Colonic mucosa (tissue), 4 donors: ENCODE measurements at regions not wholly inside any gene's neighbourhood (a gene's known extent, or its start where the extent isn't known, plus 50 kb on each side); places are given as distances from the start of the nearest gene placed in this dataset.

Source experiments
- DNase-seq: peaks from one replicate; pipeline ENCODE4 v3.0.0-alpha.2; 2020
- H3K27ac ChIP-seq: fragments of 200-600 bp; one replicate; pipeline ENCODE4 v1.8.0; 2021
- H3K27me3 ChIP-seq: fragments of 200-600 bp; one replicate; pipeline ENCODE4 v1.8.0; 2021
- H3K36me3 ChIP-seq: fragments of 200-600 bp; one replicate; pipeline ENCODE4 v1.8.0; 2021
- H3K4me1 ChIP-seq: fragments of 200-600 bp; one replicate; pipeline ENCODE4 v1.8.0; 2021; ENCODE audit warnings: mild to moderate bottlenecking
- H3K4me3 ChIP-seq: fragments of 200-600 bp; one replicate; pipeline ENCODE4 v1.8.0; 2021
- H3K9ac ChIP-seq, 2 donors: one replicate each; pipeline ENCODE4 v1.7.0; 2013; ENCODE audit warnings: control low read depth in 2 of 2, low read depth in 2 of 2, low read length in 2 of 2
- H3K9me3 ChIP-seq: fragments of 200-600 bp; one replicate; pipeline ENCODE4 v1.8.0; 2021
- intact Hi-C: fragments of 100-400 bp; cut with DNase I; formaldehyde crosslinking; loops from one replicate; pipeline ENCODE4 v1.14.1; 2022
- TF ChIP-seq, protein P1 (sequence below): fragments of 200-600 bp; IDR thresholded peaks from one replicate; pipeline ENCODE4 v1.8.0; 2022; ENCODE audit warnings: antibody characterized with exemption, mild to moderate bottlenecking
- donor health status: healthy.
- donor health status: DM: no; HTN: no; CAD: no.
- donor health status: DM: no; HTN: no; CAD: no.

DNA sequence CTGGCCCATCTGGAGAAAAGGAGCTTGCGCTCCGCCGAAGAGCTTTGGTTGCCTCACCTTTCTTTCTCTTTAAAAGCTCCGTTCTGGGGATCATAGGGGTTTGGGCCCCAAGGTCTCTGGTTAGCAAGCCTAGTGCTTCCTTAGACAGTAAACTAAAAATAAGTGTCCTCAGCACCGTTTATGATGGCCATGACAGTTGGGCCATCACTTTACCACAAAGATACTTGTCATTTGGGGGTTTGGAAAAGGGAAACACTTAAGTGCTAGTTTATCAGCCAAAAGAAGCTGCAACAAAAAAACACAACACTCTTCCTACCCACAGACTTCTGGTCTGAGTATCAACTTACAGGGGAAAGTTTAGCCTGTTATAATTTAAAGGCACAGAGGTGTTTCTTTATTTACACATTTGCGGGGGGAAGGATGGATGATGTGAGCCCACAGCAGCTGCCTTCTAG lies 88.4 kb upstream of the CD44 start:
- Histone ChIP-seq H3K27ac (no peak overlapping the region), H3K36me3 (no peaks in the 10 kb centered on the region), H3K27me3 (no peaks in the 10 kb centered on the region), H3K9ac (no peak overlapping the region), H3K4me3 (no peak overlapping the region), H3K9me3 (no peaks in the 10 kb centered on the region), H3K4me1 (no peaks in the 10 kb centered on the region)
- intact Hi-C loops: no loop called here
- DNase-seq: no peak
- TF ChIP-seq, protein P1, sequence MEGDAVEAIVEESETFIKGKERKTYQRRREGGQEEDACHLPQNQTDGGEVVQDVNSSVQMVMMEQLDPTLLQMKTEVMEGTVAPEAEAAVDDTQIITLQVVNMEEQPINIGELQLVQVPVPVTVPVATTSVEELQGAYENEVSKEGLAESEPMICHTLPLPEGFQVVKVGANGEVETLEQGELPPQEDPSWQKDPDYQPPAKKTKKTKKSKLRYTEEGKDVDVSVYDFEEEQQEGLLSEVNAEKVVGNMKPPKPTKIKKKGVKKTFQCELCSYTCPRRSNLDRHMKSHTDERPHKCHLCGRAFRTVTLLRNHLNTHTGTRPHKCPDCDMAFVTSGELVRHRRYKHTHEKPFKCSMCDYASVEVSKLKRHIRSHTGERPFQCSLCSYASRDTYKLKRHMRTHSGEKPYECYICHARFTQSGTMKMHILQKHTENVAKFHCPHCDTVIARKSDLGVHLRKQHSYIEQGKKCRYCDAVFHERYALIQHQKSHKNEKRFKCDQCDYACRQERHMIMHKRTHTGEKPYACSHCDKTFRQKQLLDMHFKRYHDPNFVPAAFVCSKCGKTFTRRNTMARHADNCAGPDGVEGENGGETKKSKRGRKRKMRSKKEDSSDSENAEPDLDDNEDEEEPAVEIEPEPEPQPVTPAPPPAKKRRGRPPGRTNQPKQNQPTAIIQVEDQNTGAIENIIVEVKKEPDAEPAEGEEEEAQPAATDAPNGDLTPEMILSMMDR: no peak

DNA sequence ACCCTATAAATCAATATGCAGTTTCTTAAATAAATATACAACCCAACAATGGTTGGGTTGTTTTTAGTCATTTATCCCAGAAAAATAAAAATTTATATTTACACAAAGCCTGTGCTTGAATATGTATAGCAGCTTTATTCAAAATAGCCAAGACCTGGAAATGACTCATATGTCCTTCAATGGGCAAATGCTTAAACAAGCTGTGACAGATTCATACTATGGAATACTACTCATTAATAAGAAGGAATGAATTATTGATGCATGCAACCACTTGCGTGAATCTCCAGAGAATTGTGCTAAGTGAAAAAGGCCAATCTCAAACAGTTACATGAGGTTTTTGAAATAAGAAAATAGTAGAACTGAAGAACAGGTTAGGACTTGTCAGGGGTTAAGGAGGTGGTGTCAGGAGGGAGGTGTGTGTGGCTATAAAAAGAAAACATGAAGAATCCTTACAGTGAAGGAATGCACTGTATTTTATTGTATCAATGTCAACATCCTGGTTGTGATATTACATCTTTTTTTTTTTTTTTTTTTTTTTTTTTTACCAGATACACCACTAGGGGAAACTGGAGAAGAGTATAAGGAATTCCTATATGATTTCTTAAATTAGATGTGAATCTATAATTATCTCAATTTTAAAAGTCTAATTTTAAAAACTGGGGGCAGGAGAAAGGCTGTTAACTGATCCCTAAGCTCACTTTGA lies 82.4 kb upstream of the CD44 start:
- Histone ChIP-seq H3K27me3 (no peaks in the 10 kb centered on the region), H3K9me3 (no peaks in the 10 kb centered on the region), H3K4me1 (no peaks in the 10 kb centered on the region), H3K4me3 (no peak overlapping the region), H3K36me3 (no peaks in the 10 kb centered on the region), H3K27ac (no peak overlapping the region), H3K9ac (no peak overlapping the region)
- TF ChIP-seq, protein P1: no peak
- intact Hi-C loops: no loop called here
- DNase-seq: no peak

DNA sequence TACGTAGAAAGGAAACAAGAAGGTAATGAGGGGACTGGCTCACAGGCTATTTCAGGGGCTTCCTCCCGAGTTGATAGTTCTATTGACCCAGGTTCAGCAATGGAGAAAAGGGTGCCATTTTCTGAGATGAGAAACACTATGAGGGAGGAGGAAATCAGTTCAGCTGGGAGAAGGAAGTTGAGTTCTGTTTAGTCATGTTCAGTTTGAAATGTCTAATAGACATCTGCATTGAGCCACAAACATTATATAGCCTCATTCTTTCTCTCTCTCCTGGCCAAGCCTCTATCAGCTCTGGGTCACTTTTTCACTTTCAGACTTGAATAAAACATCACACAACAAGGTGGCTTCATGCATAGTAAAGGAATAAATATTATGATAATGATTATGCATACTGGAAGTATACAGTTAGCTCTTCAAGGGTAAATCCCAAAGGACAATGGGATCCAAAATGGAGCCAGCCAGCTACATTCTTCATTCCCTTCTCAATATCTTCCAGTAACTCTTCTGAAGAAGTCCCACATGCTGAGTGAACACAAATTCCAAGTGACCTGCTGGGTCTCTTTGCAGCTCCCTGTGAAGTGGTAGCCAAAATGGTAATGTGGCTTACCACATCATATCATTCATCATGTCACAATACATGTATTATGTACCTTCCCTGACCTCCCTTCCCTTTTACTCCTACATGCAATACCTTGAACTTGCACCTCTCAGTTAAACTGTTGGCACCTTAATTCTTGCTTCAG lies 80.9 kb upstream of the CD44 start:
- Histone ChIP-seq H3K9ac (no peak overlapping the region), H3K4me1 (no peaks in the 10 kb centered on the region), H3K9me3 (no peaks in the 10 kb centered on the region), H3K36me3 (no peaks in the 10 kb centered on the region), H3K27me3 (no peaks in the 10 kb centered on the region), H3K4me3 (no peak overlapping the region), H3K27ac (no peak overlapping the region)
- TF ChIP-seq, protein P1: no peak
- no peak for DNase-seq
- intact Hi-C loops: no loop called here

DNA sequence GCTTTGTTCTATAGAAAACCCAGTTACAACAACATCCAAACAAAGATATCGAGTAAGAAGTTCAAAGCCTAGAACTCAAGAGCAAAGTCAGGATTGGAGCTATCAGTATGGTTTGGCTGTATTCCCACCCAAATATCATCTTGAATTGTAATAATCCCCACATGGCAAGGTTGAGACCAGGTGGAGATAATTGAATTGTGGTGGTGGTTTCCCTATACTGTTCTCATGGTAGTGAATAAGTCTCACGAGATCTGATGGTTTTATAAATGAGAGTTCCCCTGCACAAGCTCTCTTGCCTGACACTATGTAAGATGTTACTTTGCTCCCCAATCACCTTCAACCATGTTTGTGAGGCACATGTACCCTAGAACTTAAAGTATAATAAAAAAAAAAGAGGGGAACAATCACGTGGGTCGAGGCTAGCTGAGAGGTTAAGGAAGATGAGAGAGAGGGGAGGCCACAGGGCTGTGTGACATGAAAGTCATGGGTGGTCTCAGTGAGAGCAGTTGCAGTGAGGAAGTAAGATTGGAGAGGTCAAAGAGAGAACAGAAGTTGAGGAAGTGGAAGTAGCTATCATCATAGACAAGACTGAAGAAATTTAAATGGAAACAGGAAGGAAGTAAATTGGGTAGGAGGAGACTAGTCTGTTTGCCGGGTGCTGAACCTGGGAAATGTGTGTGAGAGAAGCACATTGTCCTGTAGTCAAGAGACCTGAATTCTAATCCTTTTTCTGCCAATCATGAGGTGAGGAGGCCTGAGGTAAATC lies 80.1 kb upstream of the CD44 start:
- H3K27ac ChIP-seq: no peak overlapping the region
- H3K9me3 ChIP-seq: no peaks in the 10 kb centered on the region
- no peak overlapping the region for H3K4me3 ChIP-seq
- intact Hi-C loops: no loop called here
- TF ChIP-seq, protein P1: no peak
- DNase-seq: no peak
- H3K36me3 ChIP-seq: no peaks in the 10 kb centered on the region
- no peak overlapping the region for H3K9ac ChIP-seq
- no peaks in the 10 kb centered on the region for H3K27me3 ChIP-seq
- no peaks in the 10 kb centered on the region for H3K4me1 ChIP-seq

DNA sequence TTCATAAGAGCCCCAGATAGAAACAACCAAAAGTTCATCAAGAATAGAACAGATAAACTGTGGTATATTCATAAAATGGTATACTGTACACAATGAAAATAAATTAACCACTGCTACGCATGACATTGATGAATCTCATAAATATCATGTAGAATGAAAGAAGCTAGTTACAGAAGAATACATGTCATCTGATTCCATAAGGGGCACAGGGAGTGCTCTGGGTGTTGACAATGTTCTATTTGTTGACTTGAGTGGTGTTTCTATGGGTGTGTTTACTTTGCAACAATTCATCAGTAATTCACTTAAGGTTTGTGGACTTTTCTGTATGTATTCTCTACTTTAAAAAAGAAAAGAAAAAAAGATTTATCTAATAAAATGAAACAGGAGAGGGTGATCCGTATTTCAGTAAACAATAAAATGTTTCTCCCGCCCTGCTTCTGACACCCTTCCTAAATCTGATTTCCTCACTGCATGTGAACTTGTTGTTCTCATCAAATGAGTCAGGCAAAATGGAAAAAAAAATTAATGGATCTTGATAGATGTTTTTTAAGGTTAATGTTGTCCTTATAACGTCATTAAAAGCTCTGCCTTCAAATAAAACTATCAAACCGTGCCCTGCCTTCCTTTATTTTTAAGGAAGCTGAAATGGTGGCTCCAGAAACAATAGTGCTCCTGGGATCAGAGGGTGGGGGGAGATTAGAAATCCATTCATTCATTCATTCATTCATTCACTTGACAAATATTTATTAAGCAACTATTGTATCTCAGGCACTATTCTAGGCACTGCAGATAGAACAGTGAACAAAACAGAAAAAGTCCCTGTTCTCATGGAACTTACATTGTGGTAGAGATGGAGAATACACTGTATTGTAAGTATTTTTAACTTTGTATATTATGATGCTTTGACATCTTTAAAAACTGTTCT lies 77.2 kb upstream of the CD44 start:
- Histone ChIP-seq H3K4me1 (no peaks in the 10 kb centered on the region), H3K4me3 (no peak overlapping the region), H3K27me3 (no peaks in the 10 kb centered on the region), H3K9me3 (no peaks in the 10 kb centered on the region), H3K36me3 (no peaks in the 10 kb centered on the region), H3K9ac (no peak overlapping the region), H3K27ac (no peak overlapping the region)
- intact Hi-C loops: no loop called here
- TF ChIP-seq, protein P1: no peak
- no peak for DNase-seq
